ENCODE measurements at regions not wholly inside any gene's neighbourhood (a gene's known extent, or its start where the extent isn't known, plus 50 kb on each side); places are given as distances from the start of the nearest gene placed in this dataset.

DNA sequence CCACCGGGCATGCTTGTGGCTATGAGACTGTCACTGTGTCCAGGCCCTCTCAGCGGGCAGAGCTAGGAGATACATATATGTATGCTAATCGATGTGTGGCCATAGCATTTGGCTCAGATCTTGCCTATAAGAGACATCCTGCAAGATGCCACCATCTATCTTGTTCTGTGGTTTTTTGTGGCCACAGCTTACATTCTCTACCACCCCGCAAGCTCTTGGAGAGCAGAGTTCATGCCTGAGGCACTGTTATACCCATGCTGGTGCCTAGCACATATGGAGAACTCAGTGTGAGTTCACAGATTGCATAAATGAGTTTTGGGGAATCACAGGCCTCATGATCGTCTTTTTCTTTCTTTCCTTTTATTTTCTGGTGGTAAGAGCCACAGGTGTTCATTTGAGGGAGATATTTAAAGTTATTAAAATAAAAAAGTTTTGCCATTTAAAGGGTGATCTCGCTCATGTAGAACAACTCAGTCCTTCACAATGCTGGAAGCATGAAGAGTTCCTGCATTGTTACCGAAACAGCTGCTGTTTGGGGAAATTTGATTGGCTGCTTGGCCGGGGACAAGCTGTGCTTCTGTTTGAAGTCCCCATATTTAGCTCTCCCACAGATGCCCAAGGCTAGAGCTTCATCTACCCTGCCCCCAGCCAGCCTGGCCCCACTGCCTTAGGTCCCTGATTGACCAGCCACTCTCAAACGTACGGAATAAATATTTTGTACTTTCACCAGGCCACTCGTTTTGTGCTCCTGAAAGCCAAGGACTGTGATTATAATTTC lies 169.2 kb upstream of the MAP1B start:
- peaks cover 18% of the 10 kb centered on the region for H3K9me3 ChIP-seq (replicated peaks)
- no peaks in the 10 kb centered on the region for H3K27me3 ChIP-seq (ENCODE audit: low read depth)
- peaks cover 3% of the 10 kb centered on the region for H3K4me1 ChIP-seq
- H3K27ac ChIP-seq (replicated peaks), result no peak overlapping the region
- no peak for TF ChIP-seq CTCF (IDR thresholded peaks at IDR 0.05; ENCODE audit: borderline replicate concordance)
- DNase-seq, result no peak
- intact Hi-C loops (cut with micrococcal nuclease), result no loop called here
- H3K4me3 ChIP-seq, result no peak overlapping the region
- no peaks in the 10 kb centered on the region for H3K36me3 ChIP-seq

DNA sequence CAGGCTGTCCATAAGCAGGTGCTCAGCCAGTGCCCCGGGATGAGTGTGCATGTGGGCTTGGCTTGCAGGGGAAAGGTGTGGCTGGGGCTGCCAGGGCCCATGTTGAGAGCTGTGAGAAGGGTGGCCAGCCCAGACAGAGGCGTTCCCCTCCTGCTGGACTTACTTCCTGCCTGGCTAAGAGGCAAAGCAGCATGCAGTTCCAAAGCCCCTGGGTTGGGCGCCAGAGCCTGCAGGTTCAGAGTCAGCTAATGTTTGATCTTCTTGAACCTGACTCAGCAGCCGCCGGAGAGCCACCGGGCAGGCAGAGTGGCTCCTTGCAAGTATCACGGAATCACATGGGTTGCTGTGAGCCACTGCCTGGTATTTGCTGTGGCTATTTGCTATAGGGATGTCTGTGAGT lies 168.4 kb upstream of the MAP1B start:
- Histone ChIP-seq H3K36me3 (no peaks in the 10 kb centered on the region), H3K9me3 (replicated peaks) (peaks cover 18% of the 10 kb centered on the region), H3K27ac (replicated peaks) (no peak overlapping the region), H3K4me1 (no peaks in the 10 kb centered on the region), H3K4me3 (no peak overlapping the region), H3K27me3 (ENCODE audit: low read depth) (no peaks in the 10 kb centered on the region)
- DNase-seq, result no peak
- TF ChIP-seq CTCF (IDR thresholded peaks at IDR 0.05; ENCODE audit: borderline replicate concordance), result no peak
- intact Hi-C loops (cut with micrococcal nuclease), result no loop called here

- H3K27ac ChIP-seq (replicated peaks), result no peak overlapping the region
- H3K27me3 ChIP-seq (ENCODE audit: low read depth), result no peaks in the 10 kb centered on the region
- no peak for TF ChIP-seq CTCF (IDR thresholded peaks at IDR 0.05; ENCODE audit: borderline replicate concordance)
- H3K4me1 ChIP-seq, result no peaks in the 10 kb centered on the region
- no peak for DNase-seq
- H3K4me3 ChIP-seq, result no peak overlapping the region
- no peaks in the 10 kb centered on the region for H3K36me3 ChIP-seq
- peaks cover 17% of the 10 kb centered on the region for H3K9me3 ChIP-seq (replicated peaks)
- intact Hi-C loops (cut with micrococcal nuclease), result no loop called here
Observed at GRCh38 chr5:71939452-71940230, 167.6 kb upstream of the MAP1B start.

GRCh38 chr5:71943874-71944273 lies 163.4 kb upstream of the MAP1B start:
- intact Hi-C loops (cut with micrococcal nuclease), result no loop called here
- Histone ChIP-seq H3K4me1 (no peaks in the 10 kb centered on the region), H3K4me3 (no peak overlapping the region), H3K27me3 (ENCODE audit: low read depth) (no peaks in the 10 kb centered on the region), H3K27ac (replicated peaks) (no peak overlapping the region), H3K9me3 (replicated peaks) (peaks cover 21% of the 10 kb centered on the region), H3K36me3 (no peaks in the 10 kb centered on the region)
- TF ChIP-seq CTCF (IDR thresholded peaks at IDR 0.05; ENCODE audit: borderline replicate concordance), result no peak
- no peak for DNase-seq

GRCh38 chr5:71945436-71945835 lies 161.8 kb upstream of the MAP1B start:
- H3K27me3 ChIP-seq (ENCODE audit: low read depth), result no peaks in the 10 kb centered on the region
- intact Hi-C loops (cut with micrococcal nuclease), result no loop called here
- H3K36me3 ChIP-seq, result no peaks in the 10 kb centered on the region
- no peak for TF ChIP-seq CTCF (IDR thresholded peaks at IDR 0.05; ENCODE audit: borderline replicate concordance)
- peaks cover 28% of the 10 kb centered on the region for H3K9me3 ChIP-seq (replicated peaks)
- DNase-seq, result no peak
- no peak overlapping the region for H3K27ac ChIP-seq (replicated peaks)
- H3K4me3 ChIP-seq, result no peak overlapping the region
- H3K4me1 ChIP-seq, result no peaks in the 10 kb centered on the region

Data from left ventricle myocardium inferior (tissue), 1 donor.